Stimulated activated naive B cell treated with anti-CD40 and anti-IgM and Interleukin-4, amounts not matched to agents 10 μg/mL and 1 μg/mL and 100 μg/mL, for 72 hours (primary cell): ENCODE measurements at regions not wholly inside any gene's neighbourhood (a gene's known extent, or its start where the extent isn't known, plus 50 kb on each side); places are given as distances from the start of the nearest gene placed in this dataset.

Source experiments
- ATAC-seq, 2 donors: fragments of 150-1000 bp; cut with Tn5 transposase; replicated peaks; 2 replicates each; pipeline ENCODE4 v1.10.0; 2021; ENCODE audit warnings: moderate library complexity in 1 of 2
- DNase-seq: peaks from one replicate; pipeline ENCODE4 v3.0.0; 2021
- H3K27ac Mint-ChIP-seq: one replicate; pipeline ENCODE4 v1.8.0; 2022; ENCODE audit warnings: mild to moderate bottlenecking, mixed read lengths
- H3K27me3 Mint-ChIP-seq, 2 donors: one replicate each; pipeline ENCODE4 v1.8.0; 2022; ENCODE audit warnings: mixed read lengths in 2 of 2
- H3K36me3 Mint-ChIP-seq, 2 donors: one replicate each; pipeline ENCODE4 v1.8.0; 2022; ENCODE audit warnings: mixed read lengths in 2 of 2, mild to moderate bottlenecking in 1 of 2
- H3K4me1 Mint-ChIP-seq, 2 donors: one replicate each; pipeline ENCODE4 v1.8.0; 2022; ENCODE audit warnings: mixed read lengths in 2 of 2, mild to moderate bottlenecking in 1 of 2
- H3K4me3 Mint-ChIP-seq, 2 donors: one replicate each; pipeline ENCODE4 v1.8.0; 2022; ENCODE audit warnings: mild to moderate bottlenecking in 2 of 2, mixed read lengths in 2 of 2, moderate library complexity in 1 of 2
- H3K9me3 Mint-ChIP-seq, 2 donors: one replicate each; pipeline ENCODE4 v1.8.0; 2022; ENCODE audit warnings: mixed read lengths in 2 of 2, mild to moderate bottlenecking in 1 of 2

DNA sequence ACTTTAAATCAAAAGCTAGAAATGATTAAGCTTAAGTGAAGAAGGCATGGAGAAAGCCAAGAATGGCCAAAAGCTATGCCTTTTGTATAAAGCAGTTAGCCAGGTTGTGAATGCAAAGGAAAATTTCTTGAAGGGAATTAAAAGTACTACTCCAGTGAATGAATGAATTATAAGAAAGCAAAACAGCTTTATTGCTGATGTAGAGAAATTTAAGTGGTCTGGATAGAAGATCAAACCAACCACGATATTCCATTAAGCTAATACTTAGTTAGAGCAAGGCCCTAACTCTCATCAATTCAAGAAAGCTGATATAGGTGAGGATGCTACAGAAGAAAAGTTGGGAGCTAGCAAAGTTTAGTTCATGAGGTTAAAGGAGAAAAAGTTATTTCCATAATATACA, 988.5 kb upstream of the ADGRB3 start:
- H3K27me3 Mint-ChIP-seq, result no peaks in the 10 kb centered on the region
- H3K36me3 Mint-ChIP-seq, result no peaks in the 10 kb centered on the region
- ATAC-seq (no peak), DNase-seq (no peak)
- H3K4me1 Mint-ChIP-seq, result no peaks in the 10 kb centered on the region
- no peak overlapping the region for H3K4me3 Mint-ChIP-seq
- no peak overlapping the region for H3K27ac Mint-ChIP-seq
- H3K9me3 Mint-ChIP-seq, result peaks cover 0 to 3% of the 10 kb centered on the region in 2 donors

DNA sequence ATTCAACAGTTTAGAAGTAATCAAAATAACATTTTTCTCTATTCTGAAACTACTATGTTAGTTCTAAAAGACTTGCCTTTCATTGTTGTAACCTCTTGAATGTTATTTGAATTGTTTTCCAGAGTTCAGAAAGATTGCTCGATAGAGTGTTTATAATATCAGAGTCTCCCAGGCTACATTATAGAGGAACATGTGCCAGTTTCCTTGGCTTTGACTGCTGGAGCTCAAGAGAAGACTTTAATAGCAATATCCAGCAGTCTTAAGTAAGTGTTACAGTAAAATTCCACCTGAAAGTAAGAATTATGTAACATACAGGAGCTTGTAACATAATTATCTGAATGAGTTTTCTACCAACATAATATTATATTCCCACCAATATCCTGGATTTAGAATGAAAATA, 991.8 kb upstream of the ADGRB3 start:
- H3K4me1 Mint-ChIP-seq, result no peaks in the 10 kb centered on the region
- no peak overlapping the region for H3K4me3 Mint-ChIP-seq
- ATAC-seq, result no peak
- DNase-seq, result no peak
- H3K36me3 Mint-ChIP-seq, result no peaks in the 10 kb centered on the region
- H3K27me3 Mint-ChIP-seq, result no peaks in the 10 kb centered on the region
- H3K27ac Mint-ChIP-seq, result no peak overlapping the region
- peaks cover 0 to 3% of the 10 kb centered on the region in 2 donors for H3K9me3 Mint-ChIP-seq

DNA sequence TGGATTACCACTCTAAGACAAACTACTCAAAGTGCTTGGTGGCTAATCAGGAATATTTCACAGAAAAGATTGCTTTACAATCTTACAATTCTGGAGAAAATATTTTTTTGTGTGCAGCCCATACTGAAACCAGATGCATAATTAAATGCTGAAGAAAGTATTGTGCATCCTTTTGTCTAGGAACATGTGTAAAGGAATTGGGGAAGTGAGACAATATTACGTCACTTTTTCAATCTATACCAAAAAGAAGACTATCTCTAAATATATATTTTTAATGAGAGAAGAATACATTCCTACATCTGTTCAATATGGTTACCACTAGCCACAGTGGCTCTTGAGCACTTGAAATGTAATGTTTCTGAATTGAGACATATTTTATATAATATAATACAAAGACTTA, 992.5 kb upstream of the ADGRB3 start:
- ATAC-seq (no peak), DNase-seq (no peak)
- Mint-ChIP-seq H3K27ac (no peak overlapping the region), H3K36me3 (no peaks in the 10 kb centered on the region), H3K4me3 (no peak overlapping the region), H3K27me3 (no peaks in the 10 kb centered on the region), H3K9me3 (peaks cover 0 to 3% of the 10 kb centered on the region in 2 donors), H3K4me1 (no peaks in the 10 kb centered on the region)

DNA sequence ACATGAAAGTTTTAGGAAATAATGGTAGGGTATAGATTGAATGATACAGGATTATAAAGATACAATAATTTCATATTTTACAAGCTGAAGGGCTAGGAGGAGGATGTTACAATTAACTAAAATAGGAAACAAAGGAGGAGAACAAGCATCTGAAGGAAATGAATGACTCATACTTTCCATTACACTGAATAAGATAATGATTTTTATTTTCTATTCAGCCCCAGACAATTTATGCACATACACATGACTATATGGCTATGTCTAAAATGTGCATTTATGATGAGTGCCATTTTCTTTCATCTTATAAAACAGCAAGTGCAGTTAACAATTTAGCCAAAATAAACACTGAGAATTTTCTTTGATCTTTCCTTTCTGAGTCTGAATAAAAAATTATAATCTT, 994.6 kb upstream of the ADGRB3 start:
- DNase-seq (no peak), ATAC-seq (no peak)
- H3K27ac Mint-ChIP-seq, result no peak overlapping the region
- H3K36me3 Mint-ChIP-seq, result no peaks in the 10 kb centered on the region
- no peaks in the 10 kb centered on the region for H3K4me1 Mint-ChIP-seq
- H3K9me3 Mint-ChIP-seq, result peaks cover 0 to 3% of the 10 kb centered on the region in 2 donors
- no peaks in the 10 kb centered on the region for H3K27me3 Mint-ChIP-seq
- no peak overlapping the region for H3K4me3 Mint-ChIP-seq

DNA sequence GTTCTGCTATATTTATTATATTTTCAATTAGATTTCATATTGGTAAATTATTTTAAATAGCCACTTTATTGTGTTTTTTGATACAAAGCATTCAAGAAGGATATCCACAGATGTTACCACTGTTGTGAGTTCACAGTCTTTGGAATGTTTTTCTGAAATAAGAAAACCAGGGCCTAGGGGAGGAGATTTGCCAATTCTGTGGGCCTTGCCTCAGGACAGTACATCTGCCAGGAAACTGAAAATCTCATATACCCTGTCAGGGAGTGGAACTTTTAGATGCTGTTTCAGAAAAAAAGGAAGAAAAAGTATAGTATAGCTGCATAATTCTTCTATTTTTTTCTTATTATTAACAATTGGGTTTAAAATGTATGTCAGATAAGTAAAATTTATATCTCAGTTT, 995.9 kb upstream of the ADGRB3 start:
- no peak overlapping the region for H3K4me3 Mint-ChIP-seq
- H3K27me3 Mint-ChIP-seq, result no peaks in the 10 kb centered on the region
- no peak for DNase-seq

DNA sequence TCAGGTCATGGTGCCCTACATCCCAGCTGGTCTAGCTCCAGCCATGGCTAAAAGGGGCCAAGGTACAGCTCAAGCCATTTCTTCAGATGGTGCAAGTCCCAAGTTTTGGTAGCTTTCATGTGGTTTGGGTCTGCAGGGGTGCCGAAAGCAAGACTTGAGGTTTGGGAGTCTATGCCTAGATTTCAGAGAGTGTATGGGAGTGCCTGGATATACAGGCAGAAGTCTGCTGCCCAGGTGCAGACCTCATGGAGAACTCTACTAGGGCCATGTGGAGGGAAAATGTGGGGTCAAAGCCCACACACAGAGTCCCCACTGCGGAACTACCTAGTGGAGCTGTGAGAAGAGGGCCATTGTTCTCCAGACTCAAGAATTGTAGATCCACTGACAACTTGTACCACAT, 1000.9 kb upstream of the ADGRB3 start:
- ATAC-seq (no peak), DNase-seq (no peak)
- H3K9me3 Mint-ChIP-seq, result peaks cover 6 to 8% of the 10 kb centered on the region in 2 donors
- H3K36me3 Mint-ChIP-seq, result no peaks in the 10 kb centered on the region
- no peak overlapping the region for H3K27ac Mint-ChIP-seq
- no peaks in the 10 kb centered on the region for H3K4me1 Mint-ChIP-seq
- H3K27me3 Mint-ChIP-seq, result no peaks in the 10 kb centered on the region
- no peak overlapping the region for H3K4me3 Mint-ChIP-seq

More for the DNA sequence above, 995.9 kb upstream of the ADGRB3 start:
- H3K27ac Mint-ChIP-seq, result no peak overlapping the region
- H3K9me3 Mint-ChIP-seq, result peaks cover 3 to 4% of the 10 kb centered on the region in 2 donors
- ATAC-seq, result no peak
- no peaks in the 10 kb centered on the region for H3K4me1 Mint-ChIP-seq
- no peaks in the 10 kb centered on the region for H3K36me3 Mint-ChIP-seq

DNA sequence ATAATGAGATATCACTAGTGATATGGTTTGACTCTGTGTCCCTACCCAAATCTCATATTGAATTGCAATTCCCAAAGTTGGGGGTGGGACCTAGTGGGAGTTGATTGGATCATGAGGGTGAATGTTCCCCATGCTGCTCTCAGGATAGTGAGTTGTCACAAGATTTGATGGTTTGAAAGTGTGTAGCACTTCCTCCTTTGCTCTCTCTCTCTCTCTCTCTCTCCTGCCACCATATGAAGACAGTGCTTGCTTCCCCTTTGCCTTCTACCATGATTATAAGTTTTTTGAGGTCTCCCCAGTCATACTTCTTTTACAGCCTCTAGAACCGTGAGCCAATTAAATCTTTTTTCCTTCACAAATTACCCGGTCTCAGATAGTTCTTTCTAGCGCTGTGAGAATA, 1002.0 kb upstream of the ADGRB3 start:
- Mint-ChIP-seq H3K36me3 (no peaks in the 10 kb centered on the region), H3K4me3 (no peak overlapping the region), H3K27ac (no peak overlapping the region), H3K27me3 (no peaks in the 10 kb centered on the region), H3K9me3 (peaks cover 6 to 10% of the 10 kb centered on the region in 2 donors), H3K4me1 (no peaks in the 10 kb centered on the region)
- DNase-seq (no peak), ATAC-seq (no peak)

DNA sequence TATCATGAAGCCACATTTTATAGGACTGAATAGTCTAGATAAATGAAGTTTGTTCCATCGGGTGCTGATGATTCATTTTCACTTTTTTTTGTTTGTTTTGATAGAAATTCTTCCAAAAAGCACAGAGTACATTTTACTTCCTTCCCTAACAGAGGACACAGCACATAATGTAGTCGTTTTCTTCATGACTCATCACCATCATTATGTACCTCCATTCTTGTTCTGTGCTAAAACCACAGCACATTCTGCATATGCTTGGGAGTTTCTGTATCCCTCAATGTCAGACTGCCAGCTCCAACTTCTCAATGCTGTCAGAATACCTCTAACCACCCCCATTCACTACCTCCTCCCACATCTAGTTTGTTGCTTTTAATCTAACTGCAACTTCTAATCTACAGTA, 1004.9 kb upstream of the ADGRB3 start:
- no peaks in the 10 kb centered on the region for H3K27me3 Mint-ChIP-seq

DNA sequence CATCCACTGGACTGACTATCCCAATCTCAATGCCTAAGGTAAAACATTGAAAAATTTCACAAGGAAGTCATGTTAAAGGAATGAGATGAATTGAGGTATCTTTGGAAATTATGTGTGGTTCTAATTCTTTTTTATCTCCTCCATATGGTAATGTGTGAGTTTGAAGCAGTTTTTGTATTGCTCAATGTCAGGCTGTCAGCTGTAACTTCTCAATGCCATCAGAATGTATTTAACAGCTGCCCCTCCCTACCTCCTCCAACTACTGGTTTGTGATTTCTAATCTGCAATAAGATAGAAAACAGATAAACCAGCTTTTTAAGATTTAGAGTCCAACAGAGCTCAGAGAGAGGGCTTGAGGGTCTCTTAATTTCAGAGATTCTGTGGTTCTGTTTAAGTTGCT, 1005.8 kb upstream of the ADGRB3 start:
- H3K9me3 Mint-ChIP-seq, result peaks cover 6 to 7% of the 10 kb centered on the region in 2 donors
- ATAC-seq, result no peak
- H3K4me3 Mint-ChIP-seq, result no peak overlapping the region
- H3K36me3 Mint-ChIP-seq, result no peaks in the 10 kb centered on the region
- H3K27ac Mint-ChIP-seq, result no peak overlapping the region
- DNase-seq, result no peak
- no peaks in the 10 kb centered on the region for H3K27me3 Mint-ChIP-seq
- H3K4me1 Mint-ChIP-seq, result no peaks in the 10 kb centered on the region

More for the DNA sequence above, 1004.9 kb upstream of the ADGRB3 start:
- H3K27ac Mint-ChIP-seq, result no peak overlapping the region
- no peaks in the 10 kb centered on the region for H3K4me1 Mint-ChIP-seq
- ATAC-seq (no peak), DNase-seq (no peak)
- no peak overlapping the region for H3K4me3 Mint-ChIP-seq
- H3K36me3 Mint-ChIP-seq, result no peaks in the 10 kb centered on the region
- H3K9me3 Mint-ChIP-seq, result peaks cover 6 to 10% of the 10 kb centered on the region in 2 donors

DNA sequence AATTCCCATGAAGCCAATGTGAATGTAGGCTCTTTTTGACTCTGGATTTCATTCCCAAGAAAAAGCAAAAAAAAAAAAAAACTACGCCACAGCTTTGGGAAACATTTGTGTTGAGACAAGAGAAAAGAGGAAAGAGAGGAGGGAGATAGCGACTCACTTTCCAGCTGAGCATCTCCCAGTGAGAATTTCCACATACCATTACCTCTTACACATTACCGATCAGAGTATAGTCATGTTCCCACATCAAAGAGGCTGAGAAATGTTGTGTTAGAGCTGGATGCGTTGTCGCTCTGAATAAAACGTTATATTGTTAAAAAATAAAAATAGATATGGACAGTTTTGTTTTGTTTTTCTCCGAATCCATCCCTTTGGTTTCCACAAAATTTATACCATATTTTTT, 1019.3 kb upstream of the ADGRB3 start:
- Mint-ChIP-seq H3K36me3 (no peaks in the 10 kb centered on the region), H3K4me1 (no peaks in the 10 kb centered on the region)

DNA sequence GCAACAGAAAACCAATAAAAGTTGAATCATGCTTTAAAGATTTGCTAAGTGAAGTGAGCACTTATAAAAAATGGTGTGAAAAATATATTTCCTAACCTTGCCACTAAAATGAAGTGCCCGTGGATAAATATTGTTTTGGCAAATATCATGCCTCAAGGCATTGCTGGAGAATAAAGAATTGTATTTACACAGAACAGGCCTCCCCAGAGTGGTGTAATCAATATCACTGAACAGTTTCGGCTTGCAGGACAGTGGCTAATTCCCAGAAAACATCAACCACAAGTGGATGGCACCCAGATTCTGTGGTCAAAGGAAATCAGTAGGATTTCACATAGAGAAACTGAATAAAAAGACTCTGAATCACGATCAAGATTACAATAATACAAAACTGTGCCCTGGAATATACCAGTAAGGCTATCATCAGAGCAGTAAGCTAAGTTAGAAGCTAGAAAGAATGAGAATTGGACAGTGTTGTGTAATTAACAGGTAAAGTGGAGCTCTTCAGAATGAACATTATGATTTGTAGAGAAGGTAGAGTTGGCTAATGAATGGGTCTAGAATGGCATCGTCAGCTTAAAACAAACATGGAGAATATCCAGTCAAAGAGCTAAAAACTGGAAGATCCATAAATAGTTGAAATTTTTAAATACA, 1026.9 kb upstream of the ADGRB3 start:
- DNase-seq (no peak), ATAC-seq (no peak)
- H3K9me3 Mint-ChIP-seq, result peaks cover 0 to 4% of the 10 kb centered on the region in 2 donors
- H3K36me3 Mint-ChIP-seq, result no peaks in the 10 kb centered on the region
- H3K4me1 Mint-ChIP-seq, result no peaks in the 10 kb centered on the region
- H3K27ac Mint-ChIP-seq, result no peak overlapping the region
- H3K27me3 Mint-ChIP-seq, result no peaks in the 10 kb centered on the region
- no peak overlapping the region for H3K4me3 Mint-ChIP-seq

More for the DNA sequence above, 1019.3 kb upstream of the ADGRB3 start:
- ATAC-seq (no peak), DNase-seq (no peak)
- H3K27ac Mint-ChIP-seq, result no peak overlapping the region
- H3K9me3 Mint-ChIP-seq, result peaks cover 0 to 3% of the 10 kb centered on the region in 2 donors
- H3K27me3 Mint-ChIP-seq, result no peaks in the 10 kb centered on the region
- no peak overlapping the region for H3K4me3 Mint-ChIP-seq

DNA sequence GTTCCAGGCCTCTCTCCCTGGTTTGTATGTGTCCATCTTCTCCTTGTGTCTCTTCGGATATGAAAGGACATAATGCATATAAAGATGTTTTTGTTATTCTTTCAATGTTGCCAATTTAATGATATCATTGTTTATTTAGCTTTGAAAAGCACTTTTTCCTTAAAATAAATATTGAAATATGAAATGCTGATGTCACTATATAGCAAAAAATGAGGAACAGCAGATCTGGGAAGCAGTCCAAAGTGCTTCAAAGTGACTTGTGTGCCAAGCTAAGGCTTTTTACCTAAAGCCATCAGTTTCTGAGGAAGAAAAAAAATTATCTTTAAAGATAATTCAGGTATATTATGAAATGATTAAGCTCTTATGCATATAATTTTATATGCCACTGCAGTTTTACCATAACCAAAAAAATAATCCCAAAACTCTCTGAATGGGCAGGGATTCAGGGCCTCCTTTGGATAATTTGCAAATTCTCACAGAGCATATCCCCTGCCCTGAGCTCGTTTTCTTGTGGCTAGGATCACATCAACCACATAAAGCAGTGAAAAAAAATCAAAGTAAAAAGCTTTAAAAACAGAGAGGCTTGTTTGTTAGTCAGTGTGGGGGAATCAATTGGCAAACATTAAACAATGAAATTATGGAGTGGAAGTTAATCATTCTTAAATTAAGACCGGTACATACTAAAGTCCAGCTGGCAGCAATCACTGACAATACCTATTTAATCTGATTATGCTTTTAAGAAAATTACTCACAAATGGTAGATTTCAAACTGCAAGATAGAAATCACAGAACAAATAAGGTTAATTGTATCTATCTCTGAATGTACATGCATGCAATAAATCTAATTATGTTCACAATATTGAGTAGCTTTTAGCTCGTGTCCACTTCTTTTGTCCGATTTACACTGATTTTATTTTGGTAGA, 1027.9 kb upstream of the ADGRB3 start:
- Mint-ChIP-seq H3K4me1 (no peaks in the 10 kb centered on the region), H3K9me3 (peaks cover 0 to 3% of the 10 kb centered on the region in 2 donors), H3K4me3 (no peak overlapping the region), H3K27ac (no peak overlapping the region), H3K27me3 (no peaks in the 10 kb centered on the region), H3K36me3 (no peaks in the 10 kb centered on the region)
- DNase-seq, result no peak
- ATAC-seq, result no peak

DNA sequence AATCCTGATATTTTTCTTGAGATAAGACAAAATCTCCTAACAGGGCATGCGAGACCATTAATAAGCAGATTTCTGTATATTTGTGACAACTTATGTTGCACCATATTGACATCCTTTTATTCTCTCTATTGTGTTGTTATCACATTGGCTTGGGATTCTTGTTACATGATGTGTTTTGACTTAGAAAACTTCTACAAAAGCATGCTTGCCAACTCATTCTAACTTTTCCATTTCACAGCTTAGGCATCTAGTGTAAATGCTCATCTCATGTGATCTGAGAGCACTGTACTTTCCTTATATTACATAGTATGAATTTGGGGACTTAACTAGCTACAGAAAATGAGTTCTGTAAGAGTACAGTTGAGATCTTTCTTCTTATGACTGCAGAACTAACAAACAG, 1040.7 kb upstream of the ADGRB3 start:
- H3K9me3 Mint-ChIP-seq, result peaks cover 0 to 4% of the 10 kb centered on the region in 2 donors
- DNase-seq (no peak), ATAC-seq (no peak)
- H3K27me3 Mint-ChIP-seq, result no peaks in the 10 kb centered on the region
- no peak overlapping the region for H3K27ac Mint-ChIP-seq
- no peaks in the 10 kb centered on the region for H3K36me3 Mint-ChIP-seq
- no peaks in the 10 kb centered on the region for H3K4me1 Mint-ChIP-seq
- H3K4me3 Mint-ChIP-seq, result no peak overlapping the region

DNA sequence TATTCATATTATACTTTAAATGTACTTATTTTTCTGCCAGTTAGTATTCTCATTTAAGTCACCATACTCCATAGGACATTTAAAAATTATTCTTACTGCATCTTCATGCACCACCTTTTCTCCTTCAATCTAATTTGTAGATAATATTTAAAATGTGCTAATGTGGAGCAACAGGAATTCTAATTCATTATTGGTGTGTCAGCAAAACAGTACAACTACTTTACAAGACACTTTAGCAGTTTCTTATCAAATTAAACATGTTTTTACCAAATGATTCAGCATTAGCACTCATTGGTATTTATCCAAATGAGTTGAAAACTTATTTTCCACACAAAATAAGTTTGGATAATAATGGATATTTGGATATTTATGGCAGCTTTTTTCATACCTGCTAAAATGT, 1041.8 kb upstream of the ADGRB3 start:
- Mint-ChIP-seq H3K9me3 (peaks cover 0 to 4% of the 10 kb centered on the region in 2 donors), H3K27ac (no peak overlapping the region), H3K27me3 (no peaks in the 10 kb centered on the region), H3K4me3 (no peak overlapping the region), H3K4me1 (no peaks in the 10 kb centered on the region), H3K36me3 (no peaks in the 10 kb centered on the region)
- ATAC-seq, result no peak
- DNase-seq, result no peak

DNA sequence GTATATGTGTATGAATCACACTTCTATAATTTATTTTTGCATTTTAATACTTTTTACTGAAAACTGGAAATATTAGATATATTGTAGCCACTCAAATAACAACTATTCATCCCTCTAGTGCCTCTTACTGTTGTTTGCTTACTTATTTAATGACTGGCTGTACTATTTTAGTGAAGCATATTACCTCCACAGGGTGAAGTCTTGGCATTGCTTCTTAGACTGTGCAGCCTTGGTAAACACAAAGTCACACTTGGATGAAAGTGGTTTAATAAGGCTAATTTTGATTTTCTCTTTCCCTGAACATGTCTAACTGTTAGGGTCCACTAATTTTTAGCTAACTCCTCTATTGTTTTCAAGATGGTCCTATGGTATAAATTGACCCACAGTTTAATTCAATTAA, 1043.2 kb upstream of the ADGRB3 start:
- no peaks in the 10 kb centered on the region for H3K27me3 Mint-ChIP-seq
- no peak overlapping the region for H3K4me3 Mint-ChIP-seq
- H3K36me3 Mint-ChIP-seq, result no peaks in the 10 kb centered on the region
- no peaks in the 10 kb centered on the region for H3K4me1 Mint-ChIP-seq
- DNase-seq (no peak), ATAC-seq (no peak)
- H3K27ac Mint-ChIP-seq, result no peak overlapping the region
- H3K9me3 Mint-ChIP-seq, result peaks cover 0 to 5% of the 10 kb centered on the region in 2 donors
